ENCODE measurements at regions not wholly inside any gene's neighbourhood (a gene's known extent, or its start where the extent isn't known, plus 50 kb on each side); places are given as distances from the start of the nearest gene placed in this dataset.

DNA sequence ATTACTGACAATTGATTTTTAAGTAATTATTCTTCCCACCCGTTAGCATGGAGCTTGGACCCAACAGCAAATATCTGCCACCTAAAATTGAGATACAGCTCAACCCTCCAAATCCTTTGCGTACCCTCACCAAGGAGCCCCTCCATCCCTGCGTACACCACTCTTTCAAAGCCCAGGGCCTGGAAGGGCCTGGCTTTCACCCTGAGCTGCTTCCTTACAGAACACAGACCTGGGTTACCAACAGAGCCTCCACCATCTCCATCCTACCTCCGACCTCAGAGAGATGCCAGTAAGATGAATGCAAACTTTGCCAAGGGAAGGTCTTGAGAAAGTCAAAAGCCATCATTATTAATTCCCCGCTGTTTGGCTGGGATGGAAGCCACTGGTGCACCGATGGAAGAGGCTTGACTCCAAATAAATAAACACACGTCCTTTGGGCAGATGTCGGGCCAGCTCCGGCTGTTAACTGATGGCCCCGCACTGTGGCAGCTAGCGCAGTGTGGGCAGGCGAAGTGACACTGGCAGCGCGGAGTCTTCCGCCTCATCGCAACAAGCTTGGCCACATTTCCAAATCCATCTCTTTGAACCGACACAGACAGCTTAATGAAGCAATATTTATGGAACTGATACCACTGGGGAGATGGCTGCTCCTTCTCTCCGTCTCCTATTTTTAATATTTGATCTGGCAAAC lies 150.2 kb upstream of the VSTM2B start:
- DNase-seq: no peak

DNA sequence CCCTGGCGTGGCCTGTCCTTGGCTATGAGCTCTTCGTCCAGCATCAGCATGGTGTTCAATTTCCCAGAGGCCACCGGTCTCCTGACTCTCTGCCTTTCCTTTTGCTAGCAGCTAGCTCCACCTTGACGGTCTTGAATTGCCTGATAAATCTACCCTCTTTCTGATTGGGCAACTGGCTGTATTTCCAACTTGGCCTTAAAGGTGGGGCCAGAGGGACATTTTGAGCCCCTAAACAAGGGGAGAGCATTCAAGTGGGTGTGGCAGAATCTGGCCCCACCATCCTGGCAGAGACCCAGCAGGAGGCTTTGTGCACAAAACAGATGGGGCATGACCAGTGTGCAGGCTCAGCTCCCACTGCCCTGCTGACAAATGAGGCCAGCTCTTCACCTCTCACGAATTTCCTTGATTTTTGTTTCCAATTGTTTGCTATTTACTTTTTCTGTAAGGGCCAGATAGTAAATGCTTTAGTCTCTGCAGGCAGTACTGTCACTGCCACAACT lies 148.9 kb upstream of the VSTM2B start:
- DNase-seq: no peak

DNA sequence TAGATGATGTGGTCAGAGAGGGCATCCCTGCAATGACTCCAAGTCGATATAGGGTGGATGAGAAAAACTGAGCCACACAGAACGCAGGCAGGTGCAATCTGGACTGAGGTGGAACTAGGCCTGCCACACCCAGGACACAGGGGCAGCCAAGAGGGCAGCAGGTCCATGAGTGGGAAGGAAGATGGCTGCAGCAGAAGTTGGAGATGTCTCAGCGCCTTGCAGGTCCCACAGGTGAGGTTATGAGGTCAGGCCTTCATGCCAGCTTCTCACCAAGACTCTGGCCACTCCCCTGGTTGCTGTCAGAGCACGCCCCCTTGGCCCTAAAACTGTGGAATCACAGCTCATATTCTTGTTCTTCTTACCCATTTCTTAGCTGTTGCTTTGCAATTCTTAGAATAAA lies 147.7 kb upstream of the VSTM2B start:
- DNase-seq: no peak

DNA sequence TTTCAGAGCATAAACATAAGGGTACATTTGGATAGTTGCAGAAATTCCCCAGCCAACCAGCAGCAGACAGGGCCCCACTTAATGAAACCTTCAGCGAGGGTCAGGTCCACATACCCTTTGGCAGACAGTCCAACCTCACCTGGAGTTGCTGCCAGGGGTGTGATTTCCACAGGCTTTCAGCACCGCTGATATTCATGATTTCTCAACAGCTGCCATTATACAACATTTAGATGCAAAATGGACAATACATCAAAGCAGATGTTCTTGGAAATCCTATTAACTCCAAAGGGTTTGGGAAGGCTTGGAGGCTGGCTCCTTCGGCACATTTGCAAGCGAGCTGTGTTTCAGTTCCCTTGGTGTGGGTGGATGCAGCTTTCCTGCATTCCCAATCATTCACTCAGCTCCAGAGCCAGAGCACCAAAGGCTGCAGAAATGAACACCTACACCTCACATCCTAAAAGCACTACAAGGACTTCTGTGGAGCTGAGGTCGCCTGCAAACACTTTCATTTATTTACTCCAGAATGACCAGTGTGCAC lies 147.2 kb upstream of the VSTM2B start:
- no peak for DNase-seq

DNA sequence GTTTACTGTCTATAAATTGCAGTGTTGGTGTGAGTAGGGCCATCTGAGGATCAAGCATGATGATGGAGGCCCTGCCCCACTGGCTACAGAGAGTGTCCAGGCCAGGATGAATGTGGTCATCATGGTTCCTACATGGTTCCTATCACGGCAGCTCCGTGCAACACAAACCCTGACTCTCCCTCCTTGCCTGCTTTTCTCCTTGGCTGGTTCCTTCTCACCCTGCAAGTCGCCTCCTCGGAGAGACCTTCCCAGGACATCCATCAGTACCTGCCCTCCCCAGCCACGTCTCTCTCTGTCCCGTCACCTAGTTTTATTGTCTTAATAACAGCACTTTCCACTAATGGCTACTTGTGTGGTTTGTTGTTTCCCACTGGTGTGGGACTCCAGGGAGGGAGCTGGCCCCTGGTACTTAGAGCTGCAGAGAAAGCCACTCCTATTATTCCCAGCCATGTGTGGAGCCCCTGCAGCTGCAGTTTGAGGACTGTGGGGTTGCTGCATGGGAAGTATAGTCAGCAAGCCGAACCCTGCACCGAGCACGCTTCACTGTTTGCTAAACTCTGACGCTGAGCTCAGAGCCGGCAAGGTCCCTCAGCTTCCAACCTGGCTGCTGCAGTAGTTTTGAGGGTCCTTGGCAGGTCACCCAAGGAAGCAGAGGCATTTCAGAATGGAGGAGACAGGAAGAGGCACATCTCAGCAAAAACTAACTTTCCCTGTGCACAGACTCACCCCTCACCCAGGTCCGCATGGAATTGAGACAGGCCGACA lies 146.4 kb upstream of the VSTM2B start:
- DNase-seq: no peak

DNA sequence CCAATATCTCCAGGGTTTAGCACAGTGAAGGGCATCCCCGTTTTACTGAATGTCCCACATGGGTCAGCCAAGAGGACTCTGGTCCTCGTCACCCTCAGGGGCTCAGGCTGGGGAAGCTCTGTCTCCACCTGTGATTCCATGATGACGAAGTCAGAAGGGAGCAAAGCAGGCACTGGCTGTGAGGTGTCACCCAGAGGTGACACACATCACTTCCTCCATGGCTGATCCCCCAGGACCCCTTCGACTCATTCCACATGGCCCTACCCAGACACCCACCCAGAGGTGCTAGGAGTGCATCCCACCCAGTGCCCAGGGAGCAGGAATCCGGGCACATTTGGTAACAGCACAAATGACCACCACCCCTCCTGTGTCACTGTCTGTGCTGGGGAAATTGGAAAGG lies 145.2 kb upstream of the VSTM2B start:
- DNase-seq: no peak

DNA sequence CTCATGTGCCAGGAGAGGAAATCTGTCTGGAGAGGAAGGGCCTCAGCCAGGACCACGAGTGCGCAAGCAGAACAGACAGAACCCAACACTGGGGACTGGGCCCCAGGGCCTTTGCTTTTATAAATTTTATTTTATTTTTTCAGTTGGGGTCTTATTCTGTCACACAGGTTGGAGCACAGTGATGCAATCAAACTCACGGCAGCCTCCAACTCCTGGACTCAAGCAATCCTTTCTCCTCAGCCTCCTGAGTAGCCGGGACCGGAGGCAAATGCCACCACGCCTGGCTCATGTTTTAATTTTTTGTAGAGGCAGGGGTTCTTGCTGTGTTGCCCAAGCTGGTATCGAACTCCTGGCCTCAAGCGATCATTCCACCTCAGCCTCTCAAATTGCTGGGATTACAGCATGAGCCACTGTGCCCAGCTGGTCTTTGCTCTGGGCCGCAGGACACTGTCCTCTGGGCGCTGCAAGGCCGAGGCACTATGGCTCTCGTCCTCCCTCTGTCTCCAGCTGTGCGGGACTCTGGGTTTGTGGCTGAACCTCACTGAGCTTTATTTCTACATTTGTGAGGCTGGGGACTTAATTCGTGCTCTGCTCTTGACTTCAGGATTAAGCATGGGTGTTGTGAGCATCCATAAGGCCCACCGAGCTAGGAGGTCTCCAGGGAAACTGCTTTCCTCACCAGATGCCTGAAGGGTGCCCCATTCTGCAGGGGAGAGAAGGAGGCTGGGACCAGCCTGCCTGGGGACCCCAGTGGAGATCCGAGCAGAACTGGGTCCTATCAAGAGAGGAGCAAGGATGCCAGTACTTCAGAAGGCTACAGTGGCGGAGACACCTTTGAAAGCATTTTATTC lies 144.2 kb upstream of the VSTM2B start:
- no peak for DNase-seq

DNA sequence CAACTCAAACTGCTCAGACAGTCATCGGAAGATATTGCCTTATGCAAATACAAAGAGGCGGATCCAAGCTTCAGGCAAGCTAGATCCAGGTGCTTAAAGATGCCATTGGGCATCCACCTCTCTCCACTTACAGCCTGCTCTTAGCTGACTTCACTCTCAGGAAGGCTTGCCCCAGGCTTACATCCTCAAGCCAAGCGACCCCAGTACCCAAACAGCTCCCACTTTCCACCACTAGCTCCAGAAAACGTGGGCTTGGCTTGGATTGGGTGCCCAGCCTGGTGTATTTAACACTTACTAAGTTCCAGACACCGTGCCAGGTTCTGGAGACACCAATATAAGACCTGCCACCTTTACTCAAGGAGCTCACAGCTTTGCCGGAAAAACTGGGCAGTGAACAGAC lies 142.1 kb upstream of the VSTM2B start:
- no peak for DNase-seq

DNA sequence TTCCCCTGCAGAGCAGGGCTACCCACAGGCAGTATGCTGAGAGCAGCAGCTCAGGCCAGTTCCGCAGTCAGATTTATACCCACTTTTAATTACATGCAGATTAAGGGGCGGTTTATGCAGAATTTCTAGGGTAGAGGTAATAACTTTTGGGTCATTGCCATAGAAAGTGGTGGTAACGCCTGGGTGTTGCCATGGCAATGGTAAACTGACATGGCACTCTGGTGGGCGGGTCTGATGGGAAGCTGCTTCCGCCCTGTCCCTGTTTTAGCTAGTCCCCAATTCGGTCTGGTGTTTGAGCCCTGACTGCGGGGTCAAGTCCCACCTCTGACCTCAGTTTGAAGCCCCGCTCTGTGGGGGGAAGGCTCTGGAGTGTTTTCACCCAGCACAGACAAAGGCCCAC lies 141.1 kb upstream of the VSTM2B start:
- DNase-seq: no peak

DNA sequence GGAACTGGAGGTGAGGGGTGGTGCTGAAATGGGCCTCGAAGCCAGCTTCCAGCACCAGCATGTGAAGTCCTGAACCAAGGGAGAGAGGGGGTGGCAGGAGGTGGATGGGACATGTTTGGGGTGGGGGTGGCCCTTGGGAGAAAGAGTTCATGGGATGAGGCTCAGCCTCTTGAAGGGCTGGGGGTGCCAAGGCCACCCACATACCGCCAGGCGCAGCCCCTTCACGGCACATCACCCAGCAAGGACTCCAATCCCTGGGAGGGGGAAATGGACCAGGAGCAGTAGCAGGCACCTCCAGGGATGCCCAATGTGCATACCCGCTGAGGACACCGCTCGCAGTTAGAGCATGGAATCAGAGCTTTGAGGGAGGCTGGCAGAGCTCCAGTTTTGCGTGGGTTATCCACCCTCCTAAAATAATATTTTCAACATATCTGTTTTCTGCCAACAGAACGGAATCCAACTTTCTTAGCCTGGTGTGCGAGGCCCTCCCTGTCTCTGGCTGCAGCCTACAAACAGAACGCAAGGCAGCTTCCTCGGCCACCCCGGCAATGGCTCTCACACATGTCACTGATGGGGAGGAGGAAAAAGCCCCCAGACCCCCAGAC lies 140.5 kb upstream of the VSTM2B start:
- DNase-seq: no peak

DNA sequence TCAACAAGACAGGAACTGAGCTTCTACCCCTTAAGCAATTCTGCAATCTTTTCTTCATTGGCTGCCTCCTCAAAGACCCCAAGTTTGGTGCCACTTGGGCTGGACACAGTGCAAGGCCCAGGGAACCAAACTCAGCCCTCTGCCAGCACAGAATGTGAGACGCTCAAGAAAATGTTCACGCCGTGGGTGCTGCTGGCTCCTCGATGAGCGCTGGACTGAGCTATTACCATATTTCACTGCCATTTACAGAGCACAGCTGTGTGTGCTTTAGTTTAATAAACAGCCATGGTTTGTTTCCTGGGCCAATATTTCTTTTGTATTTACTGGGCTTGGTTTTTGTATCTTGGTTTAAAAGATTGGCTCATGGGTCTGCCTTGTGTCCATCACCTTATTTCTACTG lies 138.8 kb upstream of the VSTM2B start:
- DNase-seq: no peak

DNA sequence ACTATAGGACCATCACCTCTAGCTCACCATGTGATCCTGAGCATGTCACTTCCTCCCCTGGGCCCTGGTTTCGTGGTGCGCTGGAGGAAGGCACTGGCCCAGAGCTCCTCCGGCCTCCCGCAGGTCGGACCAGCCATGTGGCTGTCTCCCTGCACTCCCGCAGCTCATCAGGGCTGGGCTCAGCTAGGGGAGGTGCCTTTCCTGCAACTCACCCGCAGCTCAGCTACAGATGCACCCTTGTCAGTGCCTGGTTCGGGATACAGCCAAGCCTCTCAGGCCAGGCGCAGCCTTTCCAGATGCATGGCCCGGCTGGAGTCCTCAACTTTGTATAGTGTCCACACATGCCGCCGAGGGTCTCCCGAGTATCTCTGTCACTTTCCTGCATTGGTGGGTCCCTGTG lies 138.2 kb upstream of the VSTM2B start:
- DNase-seq: no peak

DNA sequence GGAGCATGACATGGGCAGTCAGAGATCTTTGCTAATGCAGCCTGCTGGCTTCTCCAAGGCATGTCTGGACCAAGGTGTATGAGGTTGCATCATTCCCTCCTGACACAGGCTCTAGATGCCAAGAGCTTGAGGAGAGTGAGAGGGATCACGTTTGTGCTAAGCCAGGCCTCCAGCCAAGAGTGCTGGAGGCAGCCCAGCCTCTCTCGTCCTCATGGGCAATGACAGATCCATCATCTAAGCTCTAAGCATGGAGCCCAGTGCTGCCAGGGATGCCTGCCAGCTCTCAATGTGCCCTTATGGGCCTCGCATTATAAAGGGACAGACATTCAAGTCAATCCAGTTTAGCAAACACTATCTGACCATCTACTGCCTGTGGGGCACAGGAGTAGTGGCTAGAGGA lies 136.3 kb upstream of the VSTM2B start:
- DNase-seq: no peak

DNA sequence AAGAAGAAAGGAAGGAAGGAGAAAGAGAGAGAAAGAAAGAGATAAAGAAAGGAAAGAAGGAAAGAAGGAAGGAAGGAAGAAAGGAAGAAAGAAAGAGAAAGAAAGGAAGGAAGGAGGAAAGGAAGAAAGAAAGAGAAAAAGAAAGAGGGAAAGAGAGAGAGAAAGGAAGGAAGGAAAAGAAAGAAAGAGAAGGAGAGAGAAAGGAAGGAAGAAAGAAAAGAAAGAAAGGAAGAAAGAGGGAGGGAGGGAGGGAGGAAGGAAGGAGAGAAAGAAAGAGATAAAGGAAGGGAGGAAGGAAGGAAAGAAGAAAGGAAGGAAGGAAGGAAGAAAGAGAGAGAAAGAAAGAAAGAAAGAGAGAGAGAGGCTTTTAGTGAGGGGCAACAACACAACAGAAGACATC lies 135.1 kb upstream of the VSTM2B start:
- DNase-seq: no peak

DNA sequence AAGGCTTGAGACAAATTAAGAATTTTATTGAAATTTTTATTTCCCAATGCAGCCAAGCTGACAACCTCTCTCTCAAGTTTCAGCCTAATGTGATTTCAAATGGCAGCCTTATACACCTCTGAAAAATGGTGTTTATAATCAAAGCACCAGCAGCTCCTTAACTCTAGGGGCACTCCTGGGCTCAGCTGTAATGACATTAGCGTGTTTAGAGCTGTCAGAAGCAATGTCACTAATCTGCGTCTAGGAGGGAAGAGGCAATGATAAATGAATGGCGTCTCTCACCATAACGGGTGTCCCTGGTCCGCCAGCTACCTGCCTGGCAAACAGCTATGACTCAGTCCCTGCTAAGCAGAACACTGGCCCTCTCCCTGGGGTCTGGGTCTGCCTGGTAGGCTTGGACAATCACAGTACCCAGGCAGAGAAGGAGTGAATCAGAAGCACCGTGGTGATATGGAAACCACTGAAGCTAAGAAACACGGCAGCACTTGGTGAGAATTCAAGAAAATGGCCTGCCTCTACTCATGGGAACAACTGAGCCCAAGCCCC lies 131.8 kb upstream of the VSTM2B start:
- DNase-seq: no peak

DNA sequence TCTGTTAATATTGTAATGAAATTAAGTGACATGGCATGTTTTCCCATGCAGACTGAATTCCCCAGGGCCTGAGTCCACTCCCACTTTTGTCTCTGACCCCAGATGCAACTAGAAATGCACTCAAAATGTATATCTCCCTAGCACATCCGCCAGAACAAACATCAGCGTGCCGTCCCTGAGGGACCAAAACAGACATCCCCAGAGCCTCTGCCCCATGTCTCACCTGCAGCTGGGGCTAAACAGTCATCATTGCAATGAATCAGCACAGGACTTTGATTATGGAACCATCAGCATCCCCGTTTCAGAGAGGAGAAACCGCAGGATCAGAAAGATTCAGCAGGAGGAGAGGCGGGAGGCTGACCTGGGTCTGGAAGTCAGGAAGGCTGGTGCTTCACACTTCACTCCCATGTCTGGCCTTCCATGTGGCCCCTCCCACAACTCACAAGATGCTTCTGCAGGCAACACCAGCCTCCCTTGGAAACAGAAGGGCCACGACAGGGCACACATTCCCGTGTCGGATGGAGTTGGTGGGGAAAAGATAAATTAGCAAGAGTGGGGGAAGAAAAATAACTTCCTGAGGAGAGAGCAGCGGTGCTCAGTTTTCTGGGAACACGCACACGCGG lies 130.6 kb upstream of the VSTM2B start:
- no peak for DNase-seq

DNA sequence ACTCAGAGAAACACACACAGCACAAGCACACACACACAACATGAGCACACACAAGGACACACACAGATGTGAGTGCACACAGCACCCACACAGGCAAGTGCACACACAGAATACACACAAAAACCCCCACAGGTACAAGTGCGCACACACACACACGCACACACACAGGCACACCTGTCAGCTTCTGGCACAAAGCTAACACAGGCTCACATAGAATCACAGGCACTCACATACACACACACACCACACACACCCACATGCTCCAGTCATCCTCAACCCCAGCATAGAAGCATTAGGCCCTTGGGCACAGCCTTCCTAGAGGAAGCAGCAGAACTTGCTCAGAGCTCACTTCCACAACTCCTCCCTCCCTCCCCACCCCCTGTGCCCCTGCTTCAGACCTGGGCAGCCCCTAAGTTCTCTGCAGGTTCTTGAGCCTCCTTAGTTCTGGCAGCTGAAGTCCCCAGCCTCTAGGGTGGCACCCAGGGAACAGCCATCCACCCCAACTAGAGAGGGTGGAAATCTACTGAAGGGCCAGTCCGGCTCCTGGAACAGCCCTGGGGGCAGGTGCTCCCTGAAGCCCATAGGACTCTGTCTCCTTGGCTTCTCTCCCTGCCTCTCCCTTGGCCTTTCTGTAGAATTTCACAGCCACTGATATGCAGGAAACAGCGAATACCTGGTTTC lies 129.9 kb upstream of the VSTM2B start:
- no peak for DNase-seq

DNA sequence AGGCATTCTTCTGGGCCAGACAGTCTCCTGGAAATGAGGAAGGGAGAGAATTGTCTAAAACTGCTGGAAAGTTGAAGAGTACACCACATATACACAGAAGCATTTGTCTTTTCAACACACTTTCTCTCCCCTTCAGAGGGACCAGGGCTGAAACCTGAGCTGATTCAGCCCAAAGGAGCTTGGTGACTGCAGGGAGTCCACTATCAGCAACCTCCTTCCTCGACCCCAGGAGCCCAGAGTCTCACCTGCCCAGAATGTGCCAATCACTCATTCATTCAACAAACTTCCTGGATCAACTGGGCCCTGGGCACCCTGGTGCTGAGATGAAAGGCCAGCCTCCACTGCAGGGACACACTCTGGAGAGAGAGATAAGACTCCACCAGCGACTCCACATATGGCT lies 128.9 kb upstream of the VSTM2B start:
- no peak for DNase-seq

DNA sequence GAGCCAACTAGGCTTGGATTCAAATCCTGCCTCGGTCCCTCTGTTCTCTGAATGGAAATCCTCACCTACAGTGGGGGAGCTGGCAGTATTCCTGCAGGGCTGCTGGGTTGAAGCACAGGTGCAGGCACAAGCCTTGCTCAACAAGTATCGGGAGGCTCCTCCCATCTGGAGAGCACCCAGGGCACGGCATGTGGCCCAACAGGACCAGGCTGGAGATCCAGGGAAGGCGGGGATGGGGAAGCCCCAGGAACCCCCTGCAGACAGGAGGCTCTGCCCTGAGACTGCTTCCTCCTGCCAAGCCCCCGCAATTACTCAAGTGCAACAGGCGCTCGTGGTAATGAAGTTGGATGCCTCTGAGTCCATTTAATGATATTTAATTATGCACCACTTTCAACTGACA lies 128.0 kb upstream of the VSTM2B start:
- no peak for DNase-seq

DNA sequence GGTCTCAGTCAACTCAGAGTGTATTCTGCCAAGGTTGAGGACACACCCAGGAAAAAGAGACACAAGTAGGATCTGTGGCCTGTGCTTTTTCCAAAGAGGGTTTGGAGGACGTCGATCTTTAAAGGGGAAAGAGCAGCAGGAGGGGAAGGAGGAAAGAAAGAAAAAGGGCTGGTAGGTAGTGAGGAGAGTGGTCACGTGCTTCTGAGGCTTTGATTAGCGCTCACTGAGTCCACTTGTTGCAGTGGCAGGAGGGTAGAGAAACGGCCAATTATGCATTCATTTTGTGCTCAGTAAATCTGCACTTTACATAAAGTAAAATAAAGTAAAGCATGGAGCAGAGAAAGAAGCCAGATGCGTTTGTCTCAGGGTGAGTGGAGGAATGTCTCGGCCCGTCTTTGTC lies 126.0 kb upstream of the VSTM2B start:
- DNase-seq: no peak

DNA sequence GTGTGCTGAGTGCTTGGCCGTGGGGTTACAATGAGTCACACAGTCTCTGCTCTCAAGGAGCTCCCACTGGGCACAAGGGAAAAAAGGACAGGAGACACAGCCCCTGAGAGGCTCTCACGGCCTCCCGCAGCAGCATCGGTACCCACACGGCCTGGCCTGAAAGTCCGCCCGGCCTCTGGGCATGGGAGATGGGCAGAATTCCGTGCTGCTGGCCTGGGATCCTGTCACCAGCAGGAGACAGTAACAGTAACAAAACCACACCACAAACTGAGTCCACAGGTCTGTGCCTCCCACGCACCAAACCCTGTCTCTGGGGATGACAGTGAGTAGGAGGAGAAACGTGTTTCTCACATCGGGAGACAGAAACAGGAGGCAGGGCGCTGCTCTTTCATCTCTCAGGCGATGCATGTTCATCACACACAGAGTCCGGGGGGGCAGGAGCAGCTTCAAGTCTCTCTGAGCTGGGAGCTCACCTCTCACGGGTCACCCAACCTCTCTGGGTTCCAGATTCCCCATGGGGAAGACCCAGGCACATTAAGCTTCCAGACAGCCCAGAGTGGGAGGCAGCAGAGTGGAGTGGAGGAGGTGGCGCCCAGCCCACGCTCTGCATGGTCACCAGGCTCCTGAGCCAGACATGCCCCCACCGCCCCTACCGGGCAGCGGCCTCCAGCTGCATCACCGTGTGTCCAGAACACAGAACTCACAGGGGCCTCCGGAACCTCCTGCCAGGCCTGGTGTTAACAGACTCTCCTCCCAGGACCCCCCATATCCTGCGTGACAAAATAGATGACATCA lies 124.7 kb upstream of the VSTM2B start:
- DNase-seq: no peak
